Panc1 (cell line): ENCODE measurements at regions not wholly inside any gene's neighbourhood (a gene's known extent, or its start where the extent isn't known, plus 50 kb on each side); places are given as distances from the start of the nearest gene placed in this dataset.

Experiments used
- CTCF ChIP-seq: fragments of 450-650 bp; IDR thresholded peaks from 2 replicates; pipeline ENCODE4 v1.5.1; 2017; ENCODE audit warnings: mild to moderate bottlenecking
- POLR2AphosphoS5 ChIP-seq: IDR thresholded peaks from 2 replicates; pipeline ENCODE4 v1.6.1; 2012; ENCODE audit warnings: mild to moderate bottlenecking, low read depth, low read length, moderate library complexity
- SIN3A ChIP-seq: IDR thresholded peaks from 2 replicates; pipeline ENCODE4 v1.6.1; 2012; ENCODE audit warnings: low read depth, mild to moderate bottlenecking, low read length, moderate library complexity, borderline replicate concordance; ENCODE audit not compliant: insufficient read depth
- TCF7L2 ChIP-seq: IDR thresholded peaks from 2 replicates; pipeline ENCODE4 v1.6.1; 2011; ENCODE audit warnings: mild to moderate bottlenecking, low read depth, low read length, inconsistent platforms

- TF ChIP-seq CTCF: no peak
- no peak for TF ChIP-seq TCF7L2
- TF ChIP-seq POLR2AphosphoS5: no peak
- TF ChIP-seq SIN3A: no peak
These were observed 157.6 kb downstream of the SLC35B3 start for GRCh38 chr6:8277769-8278168.
